ENCODE measurements at regions not wholly inside any gene's neighbourhood (a gene's known extent, or its start where the extent isn't known, plus 50 kb on each side); places are given as distances from the start of the nearest gene placed in this dataset.
"Not testable (repeated sequence)": the region's sequence is repeated elsewhere in the genome, so short reads cannot be mapped to it uniquely, and the experiment has no call there.

DNA sequence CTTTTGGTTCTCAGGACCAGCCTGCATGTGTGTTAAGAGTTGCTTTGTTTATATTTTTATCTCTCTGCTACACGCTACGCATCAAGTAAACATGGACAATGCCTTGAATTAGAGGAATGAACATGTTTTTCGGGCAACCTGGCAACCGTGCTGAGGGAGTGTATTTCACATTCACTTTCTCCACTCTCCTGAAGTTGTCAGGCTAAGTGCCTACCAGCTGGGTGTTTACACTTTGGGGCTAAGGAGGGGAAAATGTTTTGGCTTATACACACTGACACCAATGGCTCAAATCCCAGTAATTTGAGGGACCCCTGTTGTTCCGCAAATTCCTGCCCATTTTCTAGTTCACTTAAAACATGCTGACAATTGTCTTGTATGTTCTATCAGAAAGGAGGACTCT lies 141.5 kb upstream of the PDE7B start:
- no peak for TF ChIP-seq POLR2A (IDR thresholded peaks at IDR 0.05)
- TF ChIP-seq, protein P1, sequence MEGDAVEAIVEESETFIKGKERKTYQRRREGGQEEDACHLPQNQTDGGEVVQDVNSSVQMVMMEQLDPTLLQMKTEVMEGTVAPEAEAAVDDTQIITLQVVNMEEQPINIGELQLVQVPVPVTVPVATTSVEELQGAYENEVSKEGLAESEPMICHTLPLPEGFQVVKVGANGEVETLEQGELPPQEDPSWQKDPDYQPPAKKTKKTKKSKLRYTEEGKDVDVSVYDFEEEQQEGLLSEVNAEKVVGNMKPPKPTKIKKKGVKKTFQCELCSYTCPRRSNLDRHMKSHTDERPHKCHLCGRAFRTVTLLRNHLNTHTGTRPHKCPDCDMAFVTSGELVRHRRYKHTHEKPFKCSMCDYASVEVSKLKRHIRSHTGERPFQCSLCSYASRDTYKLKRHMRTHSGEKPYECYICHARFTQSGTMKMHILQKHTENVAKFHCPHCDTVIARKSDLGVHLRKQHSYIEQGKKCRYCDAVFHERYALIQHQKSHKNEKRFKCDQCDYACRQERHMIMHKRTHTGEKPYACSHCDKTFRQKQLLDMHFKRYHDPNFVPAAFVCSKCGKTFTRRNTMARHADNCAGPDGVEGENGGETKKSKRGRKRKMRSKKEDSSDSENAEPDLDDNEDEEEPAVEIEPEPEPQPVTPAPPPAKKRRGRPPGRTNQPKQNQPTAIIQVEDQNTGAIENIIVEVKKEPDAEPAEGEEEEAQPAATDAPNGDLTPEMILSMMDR (IDR thresholded peaks at IDR 0.05): no peak
- intact Hi-C loops (cut with DNase I; ENCODE audit: low total_unique reads): no loop called here
- no peak overlapping the region for H3K4me3 ChIP-seq (ENCODE audit: low read depth, poor library complexity, severe bottlenecking)
- 93 to 96% methylated on average over 5 of the region's 5 CpGs for WGBS, 2 donors
- DNase-seq (ENCODE audit: low spot score in 2 of 2): no peak

DNA sequence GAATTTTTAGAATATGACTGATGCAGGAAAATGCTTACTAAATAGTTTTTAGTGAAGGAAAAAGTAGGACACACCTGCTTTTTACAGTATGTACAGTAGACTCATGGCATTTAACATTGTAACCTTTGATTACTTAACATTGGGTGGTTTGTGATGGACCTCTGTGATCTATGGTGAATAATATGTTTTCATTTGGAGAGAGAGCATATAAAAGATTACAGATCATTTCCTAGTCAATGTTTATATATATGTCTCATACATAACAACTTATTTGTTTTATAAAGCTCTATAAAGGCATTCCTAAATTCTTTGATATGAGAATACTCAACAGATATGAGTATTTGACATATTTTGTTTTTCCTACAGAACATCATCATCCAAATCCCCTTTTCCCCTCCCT lies 129.3 kb upstream of the PDE7B start:
- intact Hi-C loops (cut with DNase I; ENCODE audit: low total_unique reads): no loop called here
- no peak for DNase-seq (ENCODE audit: low spot score in 2 of 2)
- TF ChIP-seq POLR2A (IDR thresholded peaks at IDR 0.05): no peak
- TF ChIP-seq, protein P1 (IDR thresholded peaks at IDR 0.05): no peak
- no peak overlapping the region for H3K4me3 ChIP-seq (ENCODE audit: low read depth, poor library complexity, severe bottlenecking)

DNA sequence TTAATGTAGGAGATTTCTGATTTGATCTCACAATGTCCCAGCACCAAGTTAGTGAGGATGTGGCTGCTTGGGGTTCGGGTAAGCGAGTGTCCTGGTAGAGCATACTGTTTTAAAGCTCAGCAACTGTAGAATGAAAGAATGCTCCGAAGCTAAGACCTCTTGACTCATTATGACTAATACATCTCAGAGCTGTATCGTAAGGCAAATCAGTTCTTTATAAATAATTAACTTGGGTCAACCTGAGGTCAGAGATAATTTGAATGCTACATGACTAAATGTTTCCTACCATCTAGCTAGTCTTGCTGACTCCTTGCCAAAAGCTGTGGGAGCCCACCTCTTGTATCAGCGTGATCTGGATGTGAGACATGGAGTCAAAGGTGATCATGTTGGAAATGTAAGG lies 128.8 kb upstream of the PDE7B start:
- WGBS, 2 donors: 69 to 79% methylated on average over 5 of the region's 5 CpGs

DNA sequence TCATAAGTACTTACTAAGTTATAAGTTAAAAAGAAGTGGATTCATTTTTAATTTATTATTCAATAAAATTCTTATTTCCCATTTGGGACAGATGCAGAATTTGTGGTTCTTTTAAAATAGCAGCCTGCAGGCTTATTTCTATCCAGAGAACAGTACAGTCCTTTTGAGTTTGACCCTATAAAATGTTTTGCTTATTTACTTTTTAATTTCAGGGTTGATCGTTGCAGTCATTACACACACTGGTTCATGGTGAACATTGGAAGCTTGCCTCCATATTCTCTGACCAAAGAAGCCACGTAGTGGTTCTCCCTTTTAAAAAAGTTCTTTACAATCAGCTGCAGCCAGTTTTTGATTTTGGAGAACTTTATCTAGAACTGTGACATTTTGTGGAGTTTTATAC lies 122.9 kb upstream of the PDE7B start:
- H3K4me3 ChIP-seq (ENCODE audit: low read depth, poor library complexity, severe bottlenecking): no peak overlapping the region
- intact Hi-C loops (cut with DNase I; ENCODE audit: low total_unique reads): no loop called here
- no peak for DNase-seq (ENCODE audit: low spot score in 2 of 2)
- WGBS, 2 donors: 72 to 77% methylated on average over 2 of the region's 2 CpGs
- no peak for TF ChIP-seq POLR2A (IDR thresholded peaks at IDR 0.05)
- TF ChIP-seq, protein P1 (IDR thresholded peaks at IDR 0.05): no peak

More for the DNA sequence above, 128.8 kb upstream of the PDE7B start:
- DNase-seq (ENCODE audit: low spot score in 2 of 2): no peak
- no peak for TF ChIP-seq POLR2A (IDR thresholded peaks at IDR 0.05)
- TF ChIP-seq, protein P1 (IDR thresholded peaks at IDR 0.05): no peak
- intact Hi-C loops (cut with DNase I; ENCODE audit: low total_unique reads): no loop called here
- no peak overlapping the region for H3K4me3 ChIP-seq (ENCODE audit: low read depth, poor library complexity, severe bottlenecking)

DNA sequence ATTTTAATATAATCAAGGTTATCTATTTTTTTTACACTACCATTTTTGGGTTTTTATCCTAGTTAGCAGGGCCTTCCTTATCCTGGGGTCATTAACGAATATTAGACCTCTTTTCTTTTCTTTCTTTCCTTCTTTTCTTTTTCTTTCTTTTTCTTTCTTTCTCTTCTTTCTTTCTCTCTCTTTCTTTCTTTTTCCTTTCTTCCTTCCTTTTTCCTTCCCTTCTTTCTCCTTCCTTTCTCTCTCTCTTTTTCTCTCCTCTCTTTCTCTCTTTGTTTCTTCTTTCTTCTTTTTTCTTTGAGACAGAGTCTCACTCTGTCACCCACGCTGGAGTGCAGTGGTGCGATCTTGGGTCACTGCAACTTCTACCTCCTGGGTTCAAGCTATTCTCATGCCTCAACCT lies 120.4 kb upstream of the PDE7B start:
- intact Hi-C loops (cut with DNase I; ENCODE audit: low total_unique reads): no loop called here
- DNase-seq (ENCODE audit: low spot score in 2 of 2): no peak
- TF ChIP-seq POLR2A (IDR thresholded peaks at IDR 0.05): no peak
- TF ChIP-seq, protein P1 (IDR thresholded peaks at IDR 0.05): no peak
- H3K4me3 ChIP-seq (ENCODE audit: low read depth, poor library complexity, severe bottlenecking): no peak overlapping the region
- 92 to 94% methylated on average over 3 of the region's 3 CpGs for WGBS, 2 donors

DNA sequence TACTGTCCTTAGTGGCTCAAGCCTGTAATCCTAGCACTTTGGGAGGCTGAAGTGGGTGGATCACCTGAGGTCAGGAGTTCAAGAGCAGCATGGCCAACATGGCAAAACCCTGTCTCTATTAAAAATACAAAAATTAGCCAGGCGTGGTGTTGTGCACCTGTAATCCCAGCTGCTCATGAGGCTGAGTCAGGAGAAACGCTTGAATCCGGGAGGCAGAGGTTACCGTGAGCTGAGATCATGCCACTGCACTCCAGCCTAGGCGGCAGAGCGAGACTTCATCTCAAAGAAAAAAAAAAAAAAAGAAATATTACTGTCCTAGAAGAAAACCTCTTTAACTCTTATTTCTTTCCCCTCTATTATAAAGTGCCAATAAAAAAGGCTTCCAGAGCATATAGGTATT lies 115.2 kb upstream of the PDE7B start:
- intact Hi-C loops (cut with DNase I; ENCODE audit: low total_unique reads); DNase-seq (ENCODE audit: low spot score in 2 of 2); H3K4me3 ChIP-seq (ENCODE audit: low read depth, poor library complexity, severe bottlenecking): not testable (repeated sequence)
- WGBS, 2 donors: 96% methylated on average over 6 of the region's 6 CpGs
